D721Med (cell line): ENCODE measurements at regions not wholly inside any gene's neighbourhood (a gene's known extent, or its start where the extent isn't known, plus 50 kb on each side); places are given as distances from the start of the nearest gene placed in this dataset.

ENCODE experiments used
- DNase-seq: peaks from one replicate; pipeline ENCODE4 v3.0.0; 2011; ENCODE audit warnings: low spot score; ENCODE audit not compliant: insufficient read length
- FAIRE-seq: peaks from 2 replicates; lab custom pipeline; 2011; peaks lifted over from hg19 to GRCh38; lab: Jason Lieb, UNC
- CTCF ChIP-seq: IDR thresholded peaks from 2 replicates; pipeline ENCODE4 v1.5.1; 2012; ENCODE audit warnings: mild to moderate bottlenecking, control low read depth; ENCODE audit not compliant: insufficient read depth; ENCODE audit errors: missing control alignments

- no peak for TF ChIP-seq CTCF
- no peak for FAIRE-seq
- DNase-seq, result no peak
Observed at GRCh38 chr9:109725460-109725859, 54.5 kb upstream of the PALM2AKAP2 start.

- FAIRE-seq (no peak), DNase-seq (no peak)
- TF ChIP-seq CTCF, result no peak
Observed at GRCh38 chr9:109726119-109726518, 53.9 kb upstream of the PALM2AKAP2 start.

GRCh38 chr9:109728686-109729300, 51.2 kb upstream of the PALM2AKAP2 start:
- DNase-seq (no peak), FAIRE-seq (no peak)
- TF ChIP-seq CTCF, result no peak

GRCh38 chr9:109729513-109729912, 50.5 kb upstream of the PALM2AKAP2 start:
- DNase-seq, result no peak
- no peak for TF ChIP-seq CTCF
- no peak for FAIRE-seq
